ENCODE measurements at regions not wholly inside any gene's neighbourhood (a gene's known extent, or its start where the extent isn't known, plus 50 kb on each side); places are given as distances from the start of the nearest gene placed in this dataset.

- Mint-ChIP-seq H3K36me3 (no peaks in the 10 kb centered on the region), H3K4me1 (no peaks in the 10 kb centered on the region), H3K4me3 (no peak overlapping the region), H3K27me3 (ENCODE audit: low read depth in 2 of 2) (no peaks in the 10 kb centered on the region), H3K9me3 (peaks cover 2 to 3% of the 10 kb centered on the region in 2 donors), H3K27ac (no peak overlapping the region)
- intact Hi-C loops (cut with micrococcal nuclease): no loop called here
- H3K27ac ChIP-seq (ENCODE audit: low read length): no peak overlapping the region
- ATAC-seq (no peak), DNase-seq (no peak)
- no peaks in the 10 kb centered on the region for H3K9me3 ChIP-seq (ENCODE audit: control insufficient read depth, insufficient read depth, low read length)
- H3K4me1 ChIP-seq (ENCODE audit: control insufficient read depth, insufficient read depth, low read length): no peaks in the 10 kb centered on the region
- TF ChIP-seq, protein P1, sequence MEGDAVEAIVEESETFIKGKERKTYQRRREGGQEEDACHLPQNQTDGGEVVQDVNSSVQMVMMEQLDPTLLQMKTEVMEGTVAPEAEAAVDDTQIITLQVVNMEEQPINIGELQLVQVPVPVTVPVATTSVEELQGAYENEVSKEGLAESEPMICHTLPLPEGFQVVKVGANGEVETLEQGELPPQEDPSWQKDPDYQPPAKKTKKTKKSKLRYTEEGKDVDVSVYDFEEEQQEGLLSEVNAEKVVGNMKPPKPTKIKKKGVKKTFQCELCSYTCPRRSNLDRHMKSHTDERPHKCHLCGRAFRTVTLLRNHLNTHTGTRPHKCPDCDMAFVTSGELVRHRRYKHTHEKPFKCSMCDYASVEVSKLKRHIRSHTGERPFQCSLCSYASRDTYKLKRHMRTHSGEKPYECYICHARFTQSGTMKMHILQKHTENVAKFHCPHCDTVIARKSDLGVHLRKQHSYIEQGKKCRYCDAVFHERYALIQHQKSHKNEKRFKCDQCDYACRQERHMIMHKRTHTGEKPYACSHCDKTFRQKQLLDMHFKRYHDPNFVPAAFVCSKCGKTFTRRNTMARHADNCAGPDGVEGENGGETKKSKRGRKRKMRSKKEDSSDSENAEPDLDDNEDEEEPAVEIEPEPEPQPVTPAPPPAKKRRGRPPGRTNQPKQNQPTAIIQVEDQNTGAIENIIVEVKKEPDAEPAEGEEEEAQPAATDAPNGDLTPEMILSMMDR (IDR thresholded peaks at IDR 0.05): no peak
- no peaks in the 10 kb centered on the region for H3K27me3 ChIP-seq (ENCODE audit: control insufficient read depth, insufficient read depth, low read length)
- H3K36me3 ChIP-seq (ENCODE audit: control insufficient read depth, insufficient read depth, low read length): no peaks in the 10 kb centered on the region
- H3K4me3 ChIP-seq (ENCODE audit: low read length): no peak overlapping the region
These were observed 73.6 kb upstream of the SOX5 start for GRCh38 chr12:24023081-24023480.

GRCh38 chr12:24021164-24021502 lies 71.7 kb upstream of the SOX5 start:
- H3K36me3 ChIP-seq (ENCODE audit: control insufficient read depth, insufficient read depth, low read length): no peaks in the 10 kb centered on the region
- Mint-ChIP-seq H3K9me3 (peaks cover 5 to 8% of the 10 kb centered on the region in 2 donors), H3K4me1 (no peaks in the 10 kb centered on the region), H3K4me3 (no peak overlapping the region), H3K27me3 (ENCODE audit: low read depth in 2 of 2) (no peaks in the 10 kb centered on the region), H3K27ac (no peak overlapping the region), H3K36me3 (no peaks in the 10 kb centered on the region)
- DNase-seq: no peak
- no peak for ATAC-seq
- no peaks in the 10 kb centered on the region for H3K27me3 ChIP-seq (ENCODE audit: control insufficient read depth, insufficient read depth, low read length)
- no peak overlapping the region for H3K4me3 ChIP-seq (ENCODE audit: low read length)
- H3K4me1 ChIP-seq (ENCODE audit: control insufficient read depth, insufficient read depth, low read length): no peaks in the 10 kb centered on the region
- no peak overlapping the region for H3K27ac ChIP-seq (ENCODE audit: low read length)
- H3K9me3 ChIP-seq (ENCODE audit: control insufficient read depth, insufficient read depth, low read length): no peaks in the 10 kb centered on the region
- intact Hi-C loops (cut with micrococcal nuclease): no loop called here
- WGBS (ENCODE audit: insufficient coverage): 100% methylated on average over 1 of the region's 4 CpGs
- TF ChIP-seq, protein P1 (IDR thresholded peaks at IDR 0.05): no peak

DNA sequence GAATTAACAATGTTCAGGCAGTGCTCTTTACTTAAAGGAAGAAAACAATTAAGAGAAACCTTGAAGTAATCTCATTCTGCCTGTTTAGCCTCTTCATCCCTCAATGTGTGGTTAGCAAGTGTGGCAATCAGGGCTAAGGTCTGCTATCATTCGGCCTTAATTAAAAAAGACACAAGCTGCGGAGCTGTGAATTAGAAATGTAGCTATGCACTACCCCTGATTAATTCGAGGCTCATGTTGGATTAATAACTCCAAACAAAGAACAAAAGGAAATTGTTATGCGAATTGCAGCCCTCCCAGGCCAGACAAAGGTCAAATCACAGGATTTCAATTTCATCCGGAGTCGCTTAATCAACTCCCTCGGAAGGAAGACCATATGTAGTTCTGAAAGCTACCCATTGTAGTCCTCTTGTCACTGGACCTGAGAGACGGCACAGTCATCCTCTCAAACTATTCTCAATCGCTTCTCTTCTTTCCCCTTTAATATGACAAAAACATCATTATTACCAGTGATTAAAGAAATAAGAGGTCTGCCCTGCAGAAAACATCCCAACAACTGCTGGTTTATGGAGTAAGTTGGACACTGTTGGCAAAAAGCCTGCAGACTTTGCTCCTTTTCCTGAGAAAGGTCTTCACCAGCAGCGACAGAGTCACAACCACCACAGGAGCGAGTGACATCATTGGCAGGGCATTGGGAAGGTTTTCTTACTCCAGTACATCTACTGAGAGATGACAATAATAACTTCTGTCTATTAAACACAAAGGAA lies 71.1 kb upstream of the SOX5 start:
- H3K4me1 ChIP-seq (ENCODE audit: control insufficient read depth, insufficient read depth, low read length): no peaks in the 10 kb centered on the region
- H3K9me3 Mint-ChIP-seq: peaks cover 7 to 8% of the 10 kb centered on the region in 2 donors
- TF ChIP-seq, protein P1 (IDR thresholded peaks at IDR 0.05): no peak
- no peaks in the 10 kb centered on the region for H3K27me3 ChIP-seq (ENCODE audit: control insufficient read depth, insufficient read depth, low read length)
- no peak overlapping the region for H3K27ac Mint-ChIP-seq
- no peak overlapping the region for H3K27ac ChIP-seq (ENCODE audit: low read length)
- no peaks in the 10 kb centered on the region for H3K4me1 Mint-ChIP-seq
- 90% methylated on average over 10 of the region's 11 CpGs for WGBS (ENCODE audit: insufficient coverage)
- ATAC-seq (no peak), DNase-seq (no peak)
- intact Hi-C loops (cut with micrococcal nuclease): no loop called here
- no peaks in the 10 kb centered on the region for H3K9me3 ChIP-seq (ENCODE audit: control insufficient read depth, insufficient read depth, low read length)
- H3K36me3 Mint-ChIP-seq: no peaks in the 10 kb centered on the region
- no peak overlapping the region for H3K4me3 Mint-ChIP-seq
- no peaks in the 10 kb centered on the region for H3K27me3 Mint-ChIP-seq (ENCODE audit: low read depth in 2 of 2)
- no peak overlapping the region for H3K4me3 ChIP-seq (ENCODE audit: low read length)
- no peaks in the 10 kb centered on the region for H3K36me3 ChIP-seq (ENCODE audit: control insufficient read depth, insufficient read depth, low read length)

DNA sequence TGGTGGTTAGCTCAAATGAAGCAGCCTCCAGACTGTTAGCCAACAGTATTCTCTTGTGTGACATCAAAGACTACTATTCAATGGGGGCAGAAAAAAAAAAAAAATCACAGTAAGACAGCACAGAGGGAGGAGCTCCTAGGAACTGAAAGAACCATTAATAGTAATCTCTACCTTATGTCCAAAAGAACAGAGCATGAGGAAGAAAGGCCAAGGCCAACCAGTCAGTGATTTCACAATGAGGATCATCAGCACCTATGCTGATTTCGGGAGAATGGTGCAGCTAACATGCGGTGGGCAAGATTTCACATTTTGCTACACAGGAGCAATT lies 66.3 kb upstream of the SOX5 start:
- H3K27me3 Mint-ChIP-seq (ENCODE audit: low read depth in 2 of 2): no peaks in the 10 kb centered on the region
- Histone ChIP-seq H3K27ac (ENCODE audit: low read length) (no peak overlapping the region), H3K36me3 (ENCODE audit: control insufficient read depth, insufficient read depth, low read length) (no peaks in the 10 kb centered on the region), H3K9me3 (ENCODE audit: control insufficient read depth, insufficient read depth, low read length) (no peaks in the 10 kb centered on the region), H3K4me3 (ENCODE audit: low read length) (no peak overlapping the region), H3K27me3 (ENCODE audit: control insufficient read depth, insufficient read depth, low read length) (no peaks in the 10 kb centered on the region), H3K4me1 (ENCODE audit: control insufficient read depth, insufficient read depth, low read length) (no peaks in the 10 kb centered on the region)
- no peak overlapping the region for H3K27ac Mint-ChIP-seq
- no peak for ATAC-seq
- no peaks in the 10 kb centered on the region for H3K4me1 Mint-ChIP-seq
- peaks cover 8 to 9% of the 10 kb centered on the region in 2 donors for H3K9me3 Mint-ChIP-seq
- TF ChIP-seq, protein P1 (IDR thresholded peaks at IDR 0.05): no peak
- no peaks in the 10 kb centered on the region for H3K36me3 Mint-ChIP-seq
- H3K4me3 Mint-ChIP-seq: no peak overlapping the region
- no peak for DNase-seq
- 98% methylated on average over 2 of the region's 2 CpGs for WGBS (ENCODE audit: insufficient coverage)
- intact Hi-C loops (cut with micrococcal nuclease): no loop called here
